Spinal cord (tissue), 9 donors: ENCODE measurements at regions not wholly inside any gene's neighbourhood (a gene's known extent, or its start where the extent isn't known, plus 50 kb on each side); places are given as distances from the start of the nearest gene placed in this dataset.

Experiments used
- DNase-seq, 6 donors: peaks; one replicate each; pipeline versions ENCODE4 v3.0.0 to v3.0.0-alpha.2; 2013 to 2015; ENCODE audit warnings: low spot score in 6 of 6, low read depth in 4 of 6
- H3K27ac ChIP-seq: one replicate; pipeline ENCODE4 v1.5.1; 2013; ENCODE audit warnings: low read depth, low read length, control low read depth
- H3K27me3 ChIP-seq: one replicate; pipeline ENCODE4 v1.6.1; 2013; ENCODE audit warnings: low read length; ENCODE audit not compliant: control insufficient read depth, insufficient read depth
- H3K36me3 ChIP-seq: one replicate; pipeline ENCODE4 v1.6.1; 2013; ENCODE audit warnings: low read length; ENCODE audit not compliant: control insufficient read depth, insufficient read depth
- H3K4me1 ChIP-seq: one replicate; pipeline ENCODE4 v1.6.1; 2013; ENCODE audit warnings: low read length; ENCODE audit not compliant: control insufficient read depth, insufficient read depth
- H3K4me3 ChIP-seq: one replicate; pipeline ENCODE4 v1.5.1; 2013; ENCODE audit warnings: low read depth, low read length, control low read depth
- H3K9me3 ChIP-seq: one replicate; pipeline ENCODE4 v1.6.1; 2013; ENCODE audit warnings: low read length; ENCODE audit not compliant: control insufficient read depth, insufficient read depth
- WGBS: methylation state at CpG from one replicate; pipeline ENCODE4 v1.1.5; 2013; ENCODE audit warnings: missing lambda C conversion rate; ENCODE audit not compliant: insufficient coverage; 5-methylcytosine and 5-hydroxymethylcytosine counted together
- donor health status: healthy.

GRCh38 chr15:95228856-95229555, 997.6 kb downstream of the MCTP2 start:
- Histone ChIP-seq H3K36me3 (no peaks in the 10 kb centered on the region), H3K27me3 (no peaks in the 10 kb centered on the region), H3K4me1 (no peaks in the 10 kb centered on the region), H3K4me3 (no peak overlapping the region), H3K9me3 (peaks cover under 1% of the 10 kb centered on the region), H3K27ac (no peak overlapping the region)
- DNase-seq: no peak
- WGBS: no CpG with 5 or more reads among the region's 3 CpGs

- no peaks in the 10 kb centered on the region for H3K4me1 ChIP-seq
- DNase-seq: no peak
- 86% methylated on average over 1 of the region's 1 CpG for WGBS
- no peaks in the 10 kb centered on the region for H3K36me3 ChIP-seq
- H3K4me3 ChIP-seq: no peak overlapping the region
- H3K9me3 ChIP-seq: peaks cover 15% of the 10 kb centered on the region
- H3K27me3 ChIP-seq: no peaks in the 10 kb centered on the region
- no peak overlapping the region for H3K27ac ChIP-seq
These were observed 1003.7 kb downstream of the MCTP2 start for GRCh38 chr15:95235033-95235432.

- Histone ChIP-seq H3K36me3 (no peaks in the 10 kb centered on the region), H3K27me3 (no peaks in the 10 kb centered on the region), H3K4me1 (no peaks in the 10 kb centered on the region), H3K4me3 (no peak overlapping the region), H3K9me3 (no peaks in the 10 kb centered on the region), H3K27ac (no peak overlapping the region)
- WGBS: 96% methylated on average over 9 of the region's 12 CpGs
- DNase-seq: no peak
These were observed 1016.0 kb downstream of the MCTP2 start for GRCh38 chr15:95247071-95247984.

DNA sequence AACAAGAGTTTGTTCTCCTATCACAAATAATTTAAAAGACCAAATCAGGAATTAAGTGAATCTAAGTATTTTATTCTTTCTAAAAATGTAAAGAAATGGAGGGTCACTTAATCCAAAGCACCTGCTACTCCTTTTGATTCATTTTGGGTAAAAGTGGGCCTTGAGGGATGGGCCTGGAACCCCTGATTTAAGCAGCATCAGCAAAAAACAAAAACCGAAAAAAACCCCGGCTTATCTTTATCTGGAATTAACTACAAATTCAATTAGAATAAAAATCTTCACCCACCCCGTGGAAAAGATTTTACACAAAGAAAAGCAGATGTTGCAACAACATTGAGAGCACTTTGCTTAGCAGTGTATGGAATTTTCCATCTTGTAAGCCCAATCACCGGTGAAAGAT, 1018.2 kb downstream of the MCTP2 start:
- Histone ChIP-seq H3K9me3 (no peaks in the 10 kb centered on the region), H3K36me3 (no peaks in the 10 kb centered on the region), H3K27ac (no peak overlapping the region), H3K27me3 (no peaks in the 10 kb centered on the region), H3K4me1 (no peaks in the 10 kb centered on the region), H3K4me3 (no peak overlapping the region)
- DNase-seq: peak in 1 of 6 donors; percentile 41
- WGBS: 100% methylated on average over 3 of the region's 4 CpGs

DNA sequence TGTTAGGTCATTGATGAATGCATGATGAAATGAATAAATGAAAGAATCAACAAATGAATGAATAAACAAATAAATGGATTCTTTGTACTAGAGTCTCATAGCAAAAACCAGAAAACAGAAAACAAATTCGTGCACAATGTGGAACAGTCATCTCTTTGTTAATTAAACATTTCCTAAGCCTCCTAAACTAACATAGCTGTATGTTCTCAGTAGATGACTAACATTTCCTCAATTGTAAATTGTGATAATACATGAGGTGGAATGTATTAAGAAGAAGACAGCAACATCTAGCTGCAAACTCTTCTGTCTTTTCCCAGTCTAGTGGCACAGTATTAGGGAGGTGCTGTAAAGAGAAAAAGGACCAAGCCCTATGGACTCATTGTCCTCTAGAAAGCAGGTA, 1021.0 kb downstream of the MCTP2 start:
- H3K4me3 ChIP-seq: no peak overlapping the region
- H3K4me1 ChIP-seq: no peaks in the 10 kb centered on the region
- WGBS: no CpG with 5 or more reads among the region's 1 CpG
- DNase-seq: no peak
- no peaks in the 10 kb centered on the region for H3K9me3 ChIP-seq
- no peaks in the 10 kb centered on the region for H3K27me3 ChIP-seq
- no peaks in the 10 kb centered on the region for H3K36me3 ChIP-seq
- H3K27ac ChIP-seq: no peak overlapping the region

DNA sequence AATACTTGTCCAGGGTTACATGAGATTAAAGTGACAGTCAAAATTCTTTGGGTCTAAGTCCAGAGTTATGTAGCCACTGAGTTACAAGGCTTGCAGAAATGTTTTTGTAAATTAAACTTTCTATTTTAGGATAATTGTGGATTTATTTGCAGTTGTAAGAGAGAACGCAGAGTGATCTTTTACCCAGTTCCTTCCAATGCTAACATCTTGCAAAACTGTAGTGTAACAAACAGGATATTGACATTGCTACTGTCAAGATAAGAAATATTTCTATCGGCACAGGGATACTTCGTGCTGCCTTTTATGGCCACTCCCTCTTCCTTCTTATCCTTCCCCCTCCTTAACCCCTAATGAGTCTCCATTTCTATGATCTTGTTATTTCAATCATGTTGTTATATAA, 1022.9 kb downstream of the MCTP2 start:
- DNase-seq: no peak
- H3K9me3 ChIP-seq: no peaks in the 10 kb centered on the region
- no peaks in the 10 kb centered on the region for H3K27me3 ChIP-seq
- H3K27ac ChIP-seq: no peak overlapping the region
- 100% methylated on average over 1 of the region's 3 CpGs for WGBS
- H3K36me3 ChIP-seq: no peaks in the 10 kb centered on the region
- no peak overlapping the region for H3K4me3 ChIP-seq
- H3K4me1 ChIP-seq: no peaks in the 10 kb centered on the region

DNA sequence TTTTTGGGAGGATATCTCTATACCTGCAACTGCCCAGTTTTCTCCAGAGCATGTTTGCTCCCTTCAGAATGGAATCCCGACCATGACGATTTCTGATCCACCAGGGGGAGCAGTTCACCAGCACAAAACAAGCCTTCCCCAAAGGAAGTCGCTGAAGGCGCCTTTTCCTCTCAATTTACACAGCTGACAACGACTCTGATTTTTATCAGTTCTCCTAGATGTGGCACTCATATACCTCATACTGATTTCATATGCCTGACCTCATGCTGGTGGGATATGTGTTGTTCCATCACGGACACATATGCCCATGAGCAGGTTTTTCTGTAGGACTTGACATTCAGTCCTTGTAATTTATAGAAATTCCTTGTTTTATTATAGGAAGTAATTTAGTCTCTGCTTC, 1028.2 kb downstream of the MCTP2 start:
- Histone ChIP-seq H3K9me3 (no peaks in the 10 kb centered on the region), H3K4me3 (no peak overlapping the region), H3K27ac (peak overlapping the region; percentile 71), H3K27me3 (no peaks in the 10 kb centered on the region), H3K4me1 (no peaks in the 10 kb centered on the region), H3K36me3 (no peaks in the 10 kb centered on the region)
- DNase-seq: peak; percentile 68 to 97 (median 74)
- 0% methylated on average over 2 of the region's 6 CpGs for WGBS

- no peaks in the 10 kb centered on the region for H3K9me3 ChIP-seq
- H3K27me3 ChIP-seq: no peaks in the 10 kb centered on the region
- H3K4me3 ChIP-seq: no peak overlapping the region
- no peak for DNase-seq
- H3K27ac ChIP-seq: peak overlapping the region; percentile 71
- H3K36me3 ChIP-seq: no peaks in the 10 kb centered on the region
- no peaks in the 10 kb centered on the region for H3K4me1 ChIP-seq
- 43% methylated on average over 2 of the region's 3 CpGs for WGBS
These were observed 1028.6 kb downstream of the MCTP2 start for GRCh38 chr15:95259965-95260364.

- DNase-seq: no peak
- Histone ChIP-seq H3K9me3 (no peaks in the 10 kb centered on the region), H3K27me3 (no peaks in the 10 kb centered on the region), H3K4me3 (no peak overlapping the region), H3K36me3 (no peaks in the 10 kb centered on the region), H3K27ac (no peak overlapping the region), H3K4me1 (no peaks in the 10 kb centered on the region)
- WGBS: no CpG with 5 or more reads among the region's 5 CpGs
These were observed 1029.5 kb downstream of the MCTP2 start for GRCh38 chr15:95260856-95261255.

DNA sequence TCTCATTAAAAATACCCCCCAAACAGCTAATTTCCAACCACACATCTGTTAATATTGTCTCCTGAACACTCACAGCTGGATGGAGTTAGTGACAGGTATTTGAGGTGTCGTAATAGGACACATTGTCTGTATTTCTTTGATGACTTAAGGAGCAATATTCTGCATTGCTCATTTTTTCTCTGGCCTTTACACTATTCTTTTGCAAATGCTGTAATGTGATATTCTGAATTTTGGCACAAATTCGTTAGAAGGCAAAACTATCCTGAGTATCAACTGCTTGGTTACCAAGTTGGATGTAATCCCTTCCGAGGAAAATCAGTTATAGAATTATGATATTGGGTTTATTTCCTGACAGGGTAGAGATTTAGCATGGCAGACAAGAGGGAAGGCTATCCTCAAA, 1030.2 kb downstream of the MCTP2 start:
- peak overlapping the region; percentile 20 for H3K27ac ChIP-seq
- H3K4me1 ChIP-seq: no peaks in the 10 kb centered on the region
- H3K27me3 ChIP-seq: no peaks in the 10 kb centered on the region
- H3K36me3 ChIP-seq: no peaks in the 10 kb centered on the region
- H3K9me3 ChIP-seq: no peaks in the 10 kb centered on the region
- no peak for DNase-seq
- no peak overlapping the region for H3K4me3 ChIP-seq
- no CpG with 5 or more reads among the region's 3 CpGs for WGBS
